NCI-H1436 (cell line): ENCODE measurements at regions not wholly inside any gene's neighbourhood (a gene's known extent, or its start where the extent isn't known, plus 50 kb on each side); places are given as distances from the start of the nearest gene placed in this dataset.
"Not testable (repeated sequence)": the region's sequence is repeated elsewhere in the genome, so short reads cannot be mapped to it uniquely, and the experiment has no call there.

Source experiments
- DNase-seq: peaks from one replicate; lab custom pipeline; 2025; lab: John Stamatoyannopoulos, UW

DNA sequence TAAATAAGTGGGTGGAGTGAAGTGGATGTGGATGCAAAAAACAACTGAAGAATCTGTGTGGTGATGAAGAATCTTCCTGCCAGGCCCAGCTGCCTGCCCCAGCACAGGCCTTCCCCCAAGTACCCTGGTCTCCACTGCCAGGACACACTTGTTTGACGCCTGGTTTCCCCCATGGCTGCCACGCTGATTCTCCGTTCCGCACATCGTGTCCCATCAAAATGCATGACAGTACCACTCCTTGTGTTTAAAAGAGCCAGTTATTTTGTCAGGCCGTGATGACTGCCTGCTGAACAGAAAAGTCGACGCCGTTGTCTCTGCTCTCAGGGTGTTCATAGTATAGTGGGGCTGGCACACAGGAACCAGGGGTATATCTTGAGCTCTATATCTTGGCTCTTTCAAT lies 50.3 kb upstream of the KYNU start:
- no peak for DNase-seq

- no peak for DNase-seq
These were observed 51.6 kb upstream of the KYNU start for GRCh38 chr2:142825861-142826260.

GRCh38 chr2:142824756-142825155 lies 52.7 kb upstream of the KYNU start:
- no peak for DNase-seq

GRCh38 chr2:142822190-142822589 lies 55.3 kb upstream of the KYNU start:
- DNase-seq: no peak

- no peak for DNase-seq
These were observed 58.1 kb upstream of the KYNU start for GRCh38 chr2:142819411-142819810.

DNA sequence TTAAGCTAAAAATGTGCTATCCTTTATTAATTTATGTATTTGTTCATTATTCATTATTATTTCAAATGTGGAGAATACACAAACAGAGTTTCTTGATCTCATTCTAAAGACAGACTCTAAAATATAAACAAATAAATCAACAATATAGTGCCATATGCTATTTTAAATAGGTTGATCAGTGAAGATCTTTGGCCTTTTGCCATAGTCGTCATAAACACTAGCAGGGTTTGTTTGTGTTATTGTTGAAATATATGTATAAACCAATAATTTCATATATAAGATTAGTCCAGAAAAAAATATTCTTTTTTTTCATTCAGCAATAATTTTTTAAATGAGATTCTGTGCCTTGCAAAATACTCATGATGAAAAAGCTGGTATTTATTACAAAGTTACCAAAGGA lies 62.1 kb upstream of the KYNU start:
- no peak for DNase-seq

DNA sequence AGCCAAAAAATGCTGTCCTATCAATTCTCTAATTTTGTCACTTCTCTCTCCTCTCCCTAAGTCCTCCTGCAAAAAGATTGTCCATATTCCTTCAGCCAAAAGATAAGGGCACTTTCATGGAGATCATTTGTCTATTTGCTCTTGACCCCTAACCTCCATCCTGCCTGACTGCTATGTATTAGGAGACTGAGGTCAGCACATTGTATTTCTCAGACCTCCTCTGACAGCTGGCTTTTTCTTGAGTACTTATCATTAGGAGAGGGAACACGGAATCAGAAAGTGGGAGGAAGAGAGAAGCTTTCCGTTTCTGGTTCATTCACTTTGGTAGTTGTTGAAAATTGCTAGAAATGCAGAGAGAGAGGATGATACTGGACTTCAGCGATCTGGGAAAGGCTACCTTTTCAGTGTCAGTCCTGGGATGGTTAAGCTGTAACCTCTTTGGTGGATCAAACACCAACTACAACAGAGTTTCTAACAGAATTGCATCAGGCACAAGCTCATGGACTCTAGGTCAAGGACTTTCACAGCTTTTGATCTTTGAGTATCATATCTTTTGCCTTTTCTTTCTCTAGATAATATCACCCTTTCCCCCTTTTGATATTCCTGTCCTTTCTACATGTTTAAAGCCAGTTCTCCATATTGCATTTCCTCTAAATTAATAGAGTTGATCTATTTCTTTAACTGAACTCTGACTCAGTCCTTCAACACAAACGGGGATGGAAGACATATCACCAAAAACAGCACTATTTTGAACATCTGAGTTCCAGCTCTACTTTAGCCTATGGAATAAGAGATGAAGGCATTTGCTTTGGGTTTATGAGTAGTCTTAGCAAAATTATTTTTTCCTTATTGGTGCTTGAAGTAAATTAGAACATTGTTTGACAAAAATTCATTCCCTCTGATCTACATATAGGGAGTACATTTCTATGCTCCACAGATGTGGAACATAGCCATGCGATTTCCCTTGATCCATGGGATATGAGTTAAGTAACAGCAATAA lies 63.3 kb upstream of the KYNU start:
- DNase-seq: no peak

DNA sequence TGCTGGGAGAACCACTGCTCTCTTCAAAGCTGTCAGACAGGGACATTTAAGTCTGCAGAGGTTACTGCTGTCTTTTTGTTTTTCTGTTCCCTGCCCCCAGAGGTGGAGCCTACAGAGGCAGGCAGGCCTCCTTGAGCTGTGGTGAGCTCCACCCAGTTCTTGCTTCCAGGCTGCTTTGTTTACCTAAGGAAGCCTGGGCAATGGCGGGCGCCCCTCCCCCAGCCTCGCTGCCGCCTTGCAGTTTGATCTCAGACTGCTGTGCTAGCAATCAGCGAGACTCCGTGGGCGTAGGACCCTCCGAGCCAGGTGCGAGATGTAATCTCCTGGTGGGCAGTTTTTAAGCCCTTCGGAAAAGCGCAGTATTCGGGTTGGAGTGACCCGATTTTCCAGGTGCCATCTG lies 65.8 kb upstream of the KYNU start:
- not testable (repeated sequence) for DNase-seq

- DNase-seq: no peak
These were observed 72.2 kb upstream of the KYNU start for GRCh38 chr2:142805244-142805643.

DNA sequence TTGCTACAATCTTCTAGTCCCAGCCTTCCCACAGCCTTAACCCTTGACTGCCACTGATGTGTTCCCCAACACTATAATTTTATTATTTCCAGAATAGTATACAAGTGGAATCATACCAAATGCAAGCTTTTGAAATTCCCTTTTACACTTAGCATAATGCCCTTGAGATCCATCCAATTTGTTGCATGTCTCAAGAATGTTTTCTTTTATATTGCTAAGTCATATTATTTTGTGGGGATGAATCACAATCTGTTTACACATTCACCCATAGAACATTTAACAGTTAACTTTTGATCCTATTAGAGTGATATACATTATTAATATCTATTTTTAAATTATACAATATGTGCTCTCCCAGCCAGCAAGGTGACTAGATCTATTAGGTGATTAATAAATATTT lies 74.3 kb upstream of the KYNU start:
- no peak for DNase-seq

- no peak for DNase-seq
These were observed 80.9 kb upstream of the KYNU start for GRCh38 chr2:142796588-142796987.

DNA sequence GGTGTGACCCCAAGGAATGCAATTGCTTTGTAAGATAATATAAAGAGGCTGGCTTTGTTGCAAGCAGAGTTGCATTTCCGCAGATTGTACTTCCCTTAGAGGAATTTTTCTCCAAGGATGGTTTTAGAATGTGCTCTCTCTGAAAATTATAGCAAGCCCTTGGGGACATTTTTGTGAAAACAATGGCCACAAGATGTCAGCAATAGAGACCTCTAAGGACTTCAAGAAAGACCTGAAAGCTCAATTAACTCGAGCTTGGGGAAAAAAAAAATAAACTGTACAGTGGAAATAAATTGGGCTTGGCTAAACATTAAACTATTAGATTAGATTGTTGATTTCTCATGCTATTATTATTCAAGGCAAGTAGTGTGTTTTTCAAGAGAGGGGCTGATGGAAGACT lies 81.3 kb upstream of the KYNU start:
- DNase-seq: no peak

DNA sequence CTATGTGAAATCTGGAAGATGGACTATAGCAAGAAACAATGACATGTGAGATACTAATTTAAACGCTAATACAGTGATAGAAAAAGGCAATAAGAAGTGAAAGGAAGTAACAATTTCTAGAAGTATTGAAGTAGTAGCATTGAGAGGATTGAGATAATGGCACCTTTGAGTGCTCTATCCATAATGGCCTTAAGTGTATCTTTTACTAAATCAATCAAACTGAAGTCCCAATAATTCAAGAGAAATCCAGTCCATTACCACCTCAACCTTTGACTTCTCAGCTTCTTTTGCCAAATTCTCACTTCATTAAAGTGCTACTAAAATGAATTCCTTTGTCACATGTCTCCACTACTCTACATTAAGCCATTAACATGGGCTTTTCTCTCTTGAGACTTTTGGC lies 82.6 kb upstream of the KYNU start:
- DNase-seq: no peak

DNA sequence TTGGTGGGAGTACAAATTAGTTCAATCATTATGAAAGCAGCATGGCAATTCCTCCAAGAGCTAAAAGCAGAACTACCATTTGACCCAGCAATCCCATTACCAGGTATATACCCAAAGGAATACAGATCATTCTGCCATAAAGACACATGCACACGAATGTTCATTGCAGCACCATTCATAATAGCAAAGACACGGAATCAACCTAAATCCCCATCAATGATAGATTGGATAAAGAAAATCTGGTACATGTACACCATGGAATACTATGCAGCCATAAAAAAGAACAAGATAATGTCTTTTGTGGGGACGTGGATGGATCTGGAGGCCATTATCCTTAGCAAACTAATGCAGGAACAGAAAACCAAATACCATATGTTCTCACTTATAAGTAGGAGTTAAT lies 85.1 kb upstream of the KYNU start:
- not testable (repeated sequence) for DNase-seq

- no peak for DNase-seq
These were observed 86.1 kb upstream of the KYNU start for GRCh38 chr2:142791335-142791734.

DNA sequence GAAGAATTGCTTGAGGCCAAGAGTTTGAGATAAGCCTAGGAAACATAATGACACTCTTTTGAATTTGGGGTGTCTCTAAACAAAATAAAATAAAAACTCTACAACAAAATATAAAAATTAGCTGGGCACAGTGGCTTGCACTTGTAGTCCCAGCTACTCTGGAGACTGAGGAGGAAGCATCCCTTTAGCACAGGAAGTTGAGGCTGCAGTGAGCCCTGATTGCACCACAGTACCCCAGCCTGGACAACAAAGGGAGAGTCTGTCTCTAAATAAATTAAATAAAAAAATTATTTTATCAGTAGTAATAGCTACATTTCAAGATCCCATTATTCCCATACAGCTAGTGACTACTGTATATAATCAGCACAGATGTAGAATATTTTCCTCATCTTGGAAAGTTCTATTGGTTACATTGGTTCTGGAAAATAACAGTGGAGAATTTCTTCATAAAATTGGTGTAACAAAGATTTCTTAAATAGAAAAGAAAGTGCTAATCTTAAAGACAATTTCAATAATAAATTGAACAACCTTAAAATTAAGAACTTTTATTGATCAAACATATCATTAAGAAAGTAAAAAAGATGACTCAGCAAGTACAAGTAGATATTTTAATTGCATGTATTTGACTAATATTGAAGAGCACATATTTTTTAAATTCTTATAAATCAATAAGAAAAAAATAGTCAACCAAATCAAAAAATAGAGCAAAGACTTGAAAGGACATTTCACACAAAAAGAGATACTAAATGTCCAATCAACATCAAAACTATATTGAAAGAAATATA lies 90.4 kb upstream of the KYNU start:
- no peak for DNase-seq

- no peak for DNase-seq
These were observed 94.5 kb upstream of the KYNU start for GRCh38 chr2:142782942-142783443.

DNA sequence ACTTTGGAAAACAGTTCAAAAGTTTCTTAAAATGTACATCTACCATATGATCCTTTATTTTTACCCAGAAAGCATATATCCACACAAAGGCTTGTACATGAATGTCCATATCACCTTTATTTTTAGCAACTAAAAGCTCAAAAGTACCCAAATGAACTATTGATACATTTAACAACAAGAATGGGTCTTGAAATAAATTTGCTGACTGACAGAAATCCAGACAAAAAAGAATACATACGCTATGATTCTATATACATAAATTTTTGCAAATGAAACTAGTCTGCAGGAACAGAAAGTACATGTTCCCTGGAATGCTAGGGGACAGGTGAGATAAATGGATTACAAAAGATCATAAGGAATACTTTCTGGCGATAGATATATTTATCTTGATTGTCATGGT lies 96.3 kb upstream of the KYNU start:
- no peak for DNase-seq

- no peak for DNase-seq
These were observed 99.2 kb upstream of the KYNU start for GRCh38 chr2:142778289-142778688.

GRCh38 chr2:142777742-142778141 lies 99.7 kb upstream of the KYNU start:
- no peak for DNase-seq

DNA sequence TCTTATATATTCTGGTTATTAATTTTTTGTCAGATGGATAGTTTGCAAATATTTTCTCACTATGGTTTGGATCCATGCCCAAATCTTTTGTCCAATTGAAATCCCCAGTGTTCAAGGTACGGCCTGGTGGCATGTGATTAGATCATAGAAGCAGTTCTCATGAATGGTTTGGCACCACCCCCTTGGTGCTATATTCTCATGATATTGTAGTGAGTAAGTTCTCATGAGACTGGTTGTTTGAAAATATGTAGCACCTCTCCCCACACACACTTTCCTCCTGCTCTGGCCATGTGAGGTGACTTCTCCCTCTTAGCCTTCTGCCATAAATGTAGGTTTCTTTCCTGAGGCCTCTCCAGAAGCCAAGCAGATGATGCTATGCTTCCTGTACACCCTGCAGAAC lies 107.7 kb upstream of the KYNU start:
- no peak for DNase-seq

DNA sequence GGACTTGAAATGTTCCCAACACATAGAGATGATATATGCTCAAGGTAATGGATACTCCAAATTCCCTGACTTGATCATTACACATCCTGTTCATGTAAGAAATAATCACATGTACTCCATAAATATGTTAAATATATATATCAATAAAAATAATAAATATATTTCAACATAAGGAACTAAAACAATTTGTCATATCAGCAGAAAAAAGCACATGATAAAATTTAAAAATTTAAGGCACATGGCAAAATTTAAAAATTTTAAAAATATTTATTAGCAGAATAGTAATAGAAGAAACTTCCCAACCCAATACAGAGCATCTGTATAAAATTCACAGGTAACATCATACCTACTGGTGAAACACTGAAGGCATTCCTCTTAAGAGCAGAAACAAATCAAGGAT lies 109.6 kb upstream of the KYNU start:
- no peak for DNase-seq

DNA sequence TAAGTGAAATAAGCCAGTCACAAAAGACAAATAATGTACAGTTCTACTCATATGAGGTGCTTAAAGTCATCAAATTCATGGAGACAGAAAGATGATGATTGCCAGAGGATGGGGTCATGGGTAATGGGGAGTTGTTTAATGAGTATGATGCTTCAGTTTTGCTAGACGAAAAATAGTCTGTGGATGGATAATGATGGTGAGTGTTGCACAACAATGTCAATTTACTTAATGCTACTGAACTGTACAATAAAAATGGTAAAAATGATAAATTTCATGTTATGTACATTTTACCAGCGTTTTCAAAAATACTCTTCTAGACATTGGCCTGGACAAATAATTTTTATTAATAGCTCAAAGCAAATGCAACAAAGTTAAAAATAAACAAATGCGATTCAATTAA lies 118.5 kb upstream of the KYNU start:
- no peak for DNase-seq
